ENCODE measurements at regions not wholly inside any gene's neighbourhood (a gene's known extent, or its start where the extent isn't known, plus 50 kb on each side); places are given as distances from the start of the nearest gene placed in this dataset.

- DNase-seq, result no peak
Measured at GRCh38 chr11:134622458-134622857, 210.4 kb upstream of the B3GAT1 start.

- DNase-seq, result no peak
Measured at GRCh38 chr11:134617360-134617759, 205.3 kb upstream of the B3GAT1 start.

GRCh38 chr11:134616038-134616437 is 204.0 kb upstream of the B3GAT1 start:
- DNase-seq, result no peak

GRCh38 chr11:134615041-134615615 is 203.1 kb upstream of the B3GAT1 start:
- no peak for DNase-seq

- no peak for DNase-seq
Measured at GRCh38 chr11:134614141-134614540, 202.1 kb upstream of the B3GAT1 start.

- DNase-seq, result no peak
Measured at GRCh38 chr11:134613646-134614045, 201.6 kb upstream of the B3GAT1 start.

- DNase-seq, result no peak
Measured at GRCh38 chr11:134612140-134613030, 200.3 kb upstream of the B3GAT1 start.

GRCh38 chr11:134611537-134611936 is 199.5 kb upstream of the B3GAT1 start:
- no peak for DNase-seq

GRCh38 chr11:134610116-134610910 is 198.3 kb upstream of the B3GAT1 start:
- no peak for DNase-seq

- DNase-seq, result no peak
Measured at GRCh38 chr11:134609361-134610115, 197.5 kb upstream of the B3GAT1 start.

GRCh38 chr11:134607963-134608750 is 196.1 kb upstream of the B3GAT1 start:
- DNase-seq, result no peak

GRCh38 chr11:134606251-134606650 is 194.2 kb upstream of the B3GAT1 start:
- DNase-seq, result no peak

- DNase-seq, result no peak
Measured at GRCh38 chr11:134604886-134605285, 192.8 kb upstream of the B3GAT1 start.

GRCh38 chr11:134599299-134599771 is 187.3 kb upstream of the B3GAT1 start:
- DNase-seq, result no peak

- DNase-seq, result no peak
Measured at GRCh38 chr11:134598368-134598767, 186.3 kb upstream of the B3GAT1 start.

- DNase-seq, result no peak
Measured at GRCh38 chr11:134597452-134597851, 185.4 kb upstream of the B3GAT1 start.

GRCh38 chr11:134596404-134596803 is 184.4 kb upstream of the B3GAT1 start:
- no peak for DNase-seq

- DNase-seq, result no peak
Measured at GRCh38 chr11:134592391-134592990, 180.4 kb upstream of the B3GAT1 start.

GRCh38 chr11:134591338-134591737 is 179.3 kb upstream of the B3GAT1 start:
- no peak for DNase-seq

- DNase-seq, result no peak
Measured at GRCh38 chr11:134589129-134589528, 177.1 kb upstream of the B3GAT1 start.

All from skin of body (tissue), 1 donor.